Thyroid gland (tissue), 4 donors: ENCODE measurements at regions not wholly inside any gene's neighbourhood (a gene's known extent, or its start where the extent isn't known, plus 50 kb on each side); places are given as distances from the start of the nearest gene placed in this dataset.
A peak's percentile ranks its signal among the peaks of the same experiment; 100 is the strongest.

ENCODE experiments used
- POLR2A ChIP-seq, 2 donors: fragments of 450-650 bp; IDR thresholded peaks; one replicate each; pipeline ENCODE4 v1.6.1; 2017; ENCODE audit warnings: antibody characterized with exemption in 2 of 2, mild to moderate bottlenecking in 2 of 2, moderate library complexity in 1 of 2
- TF ChIP-seq, protein P1 (sequence below), 6 experiments: fragments of 200-600 bp in 3 of 6; fragments of 450-650 bp in 3 of 6; sonication (generic) in 3 of 6; IDR thresholded peaks; one replicate each; pipeline ENCODE4 v1.5.1; 2016 to 2019; ENCODE audit warnings: antibody characterized with exemption in 6 of 6, mild to moderate bottlenecking in 2 of 6, inconsistent platforms in 1 of 6, moderate library complexity in 1 of 6

DNA sequence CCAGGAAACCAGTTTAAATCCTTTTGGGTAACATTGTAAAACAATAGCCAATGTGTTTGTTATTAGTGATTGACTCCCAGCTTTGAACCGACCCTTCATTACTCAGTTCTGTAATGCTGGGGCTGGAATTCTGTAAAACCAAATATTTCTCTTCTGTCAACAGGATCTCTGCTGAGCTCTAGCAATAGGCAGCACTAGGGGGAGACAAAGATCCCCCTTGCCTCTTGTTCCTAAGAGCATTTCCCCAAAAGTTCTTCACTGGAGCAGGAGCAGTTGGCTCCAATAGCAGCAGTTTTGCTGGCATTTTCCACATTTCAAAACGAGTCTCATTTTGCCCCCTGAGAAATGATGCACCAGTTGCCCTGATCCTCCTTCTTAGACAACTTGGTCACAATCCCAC lies 1671.1 kb downstream of the MRPL39 start:
- TF ChIP-seq, protein P1, sequence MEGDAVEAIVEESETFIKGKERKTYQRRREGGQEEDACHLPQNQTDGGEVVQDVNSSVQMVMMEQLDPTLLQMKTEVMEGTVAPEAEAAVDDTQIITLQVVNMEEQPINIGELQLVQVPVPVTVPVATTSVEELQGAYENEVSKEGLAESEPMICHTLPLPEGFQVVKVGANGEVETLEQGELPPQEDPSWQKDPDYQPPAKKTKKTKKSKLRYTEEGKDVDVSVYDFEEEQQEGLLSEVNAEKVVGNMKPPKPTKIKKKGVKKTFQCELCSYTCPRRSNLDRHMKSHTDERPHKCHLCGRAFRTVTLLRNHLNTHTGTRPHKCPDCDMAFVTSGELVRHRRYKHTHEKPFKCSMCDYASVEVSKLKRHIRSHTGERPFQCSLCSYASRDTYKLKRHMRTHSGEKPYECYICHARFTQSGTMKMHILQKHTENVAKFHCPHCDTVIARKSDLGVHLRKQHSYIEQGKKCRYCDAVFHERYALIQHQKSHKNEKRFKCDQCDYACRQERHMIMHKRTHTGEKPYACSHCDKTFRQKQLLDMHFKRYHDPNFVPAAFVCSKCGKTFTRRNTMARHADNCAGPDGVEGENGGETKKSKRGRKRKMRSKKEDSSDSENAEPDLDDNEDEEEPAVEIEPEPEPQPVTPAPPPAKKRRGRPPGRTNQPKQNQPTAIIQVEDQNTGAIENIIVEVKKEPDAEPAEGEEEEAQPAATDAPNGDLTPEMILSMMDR (IDR thresholded peaks at IDR 0.05), result peak in 1 of 6 experiments; percentile 27
- TF ChIP-seq POLR2A (IDR thresholded peaks at IDR 0.05), result no peak
